ENCODE measurements at regions not wholly inside any gene's neighbourhood (a gene's known extent, or its start where the extent isn't known, plus 50 kb on each side); places are given as distances from the start of the nearest gene placed in this dataset.

GRCh38 chr7:136665878-136666509 lies 202.5 kb upstream of the CHRM2 start:
- TF ChIP-seq CTCF (conservative IDR thresholded peaks at IDR 0.05; ENCODE audit: low read depth, low read length) (no peak), EZH2 (IDR thresholded peaks at IDR 0.05; ENCODE audit: borderline replicate concordance, low read depth, low read length, poor library complexity, severe bottlenecking) (no peak)

All from A673 (cell line).